ENCODE measurements at regions not wholly inside any gene's neighbourhood (a gene's known extent, or its start where the extent isn't known, plus 50 kb on each side); places are given as distances from the start of the nearest gene placed in this dataset.

DNA sequence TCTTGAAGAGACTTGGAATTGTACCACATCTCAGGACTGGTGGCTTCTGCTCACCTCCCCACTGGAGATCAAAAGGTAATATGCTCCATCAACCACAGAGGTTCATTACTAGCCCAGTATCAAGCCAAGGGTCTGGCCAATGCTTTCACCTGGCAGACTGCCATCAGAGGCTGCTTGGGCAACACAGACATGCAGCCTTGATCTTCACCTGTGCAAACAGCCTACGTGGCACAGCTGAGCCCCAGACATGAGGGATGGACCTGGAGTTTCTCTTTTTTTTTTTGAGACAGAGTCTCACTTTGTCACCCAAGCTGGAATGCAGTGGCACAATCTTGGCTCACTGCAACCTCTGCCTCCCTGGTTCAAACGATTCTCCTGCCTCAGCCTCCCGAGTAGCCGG, 105.6 kb upstream of the HES1 start:
- no peak for TF ChIP-seq EP300 (IDR thresholded peaks at IDR 0.05)
- TF ChIP-seq, protein P1, sequence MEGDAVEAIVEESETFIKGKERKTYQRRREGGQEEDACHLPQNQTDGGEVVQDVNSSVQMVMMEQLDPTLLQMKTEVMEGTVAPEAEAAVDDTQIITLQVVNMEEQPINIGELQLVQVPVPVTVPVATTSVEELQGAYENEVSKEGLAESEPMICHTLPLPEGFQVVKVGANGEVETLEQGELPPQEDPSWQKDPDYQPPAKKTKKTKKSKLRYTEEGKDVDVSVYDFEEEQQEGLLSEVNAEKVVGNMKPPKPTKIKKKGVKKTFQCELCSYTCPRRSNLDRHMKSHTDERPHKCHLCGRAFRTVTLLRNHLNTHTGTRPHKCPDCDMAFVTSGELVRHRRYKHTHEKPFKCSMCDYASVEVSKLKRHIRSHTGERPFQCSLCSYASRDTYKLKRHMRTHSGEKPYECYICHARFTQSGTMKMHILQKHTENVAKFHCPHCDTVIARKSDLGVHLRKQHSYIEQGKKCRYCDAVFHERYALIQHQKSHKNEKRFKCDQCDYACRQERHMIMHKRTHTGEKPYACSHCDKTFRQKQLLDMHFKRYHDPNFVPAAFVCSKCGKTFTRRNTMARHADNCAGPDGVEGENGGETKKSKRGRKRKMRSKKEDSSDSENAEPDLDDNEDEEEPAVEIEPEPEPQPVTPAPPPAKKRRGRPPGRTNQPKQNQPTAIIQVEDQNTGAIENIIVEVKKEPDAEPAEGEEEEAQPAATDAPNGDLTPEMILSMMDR (IDR thresholded peaks at IDR 0.05) = no peak
- no peak for TF ChIP-seq POLR2A (IDR thresholded peaks at IDR 0.05; ENCODE audit: low read depth)
